ENCODE measurements at regions not wholly inside any gene's neighbourhood (a gene's known extent, or its start where the extent isn't known, plus 50 kb on each side); places are given as distances from the start of the nearest gene placed in this dataset.

- TF ChIP-seq SP1 (IDR thresholded peaks at IDR 0.05): no peak
- TF ChIP-seq FOXA1 (IDR thresholded peaks at IDR 0.05): no peak
- TF ChIP-seq TARDBP (IDR thresholded peaks at IDR 0.05): no peak
- no peak for TF ChIP-seq SUZ12 (IDR thresholded peaks at IDR 0.05)
- TF ChIP-seq FOXK2 (IDR thresholded peaks at IDR 0.05): no peak
- TF ChIP-seq LEF1 (IDR thresholded peaks at IDR 0.05; ENCODE audit: borderline replicate concordance): no peak
- no peak for TF ChIP-seq HDGF (IDR thresholded peaks at IDR 0.05; ENCODE audit: borderline replicate concordance)
- TF ChIP-seq, protein P1, sequence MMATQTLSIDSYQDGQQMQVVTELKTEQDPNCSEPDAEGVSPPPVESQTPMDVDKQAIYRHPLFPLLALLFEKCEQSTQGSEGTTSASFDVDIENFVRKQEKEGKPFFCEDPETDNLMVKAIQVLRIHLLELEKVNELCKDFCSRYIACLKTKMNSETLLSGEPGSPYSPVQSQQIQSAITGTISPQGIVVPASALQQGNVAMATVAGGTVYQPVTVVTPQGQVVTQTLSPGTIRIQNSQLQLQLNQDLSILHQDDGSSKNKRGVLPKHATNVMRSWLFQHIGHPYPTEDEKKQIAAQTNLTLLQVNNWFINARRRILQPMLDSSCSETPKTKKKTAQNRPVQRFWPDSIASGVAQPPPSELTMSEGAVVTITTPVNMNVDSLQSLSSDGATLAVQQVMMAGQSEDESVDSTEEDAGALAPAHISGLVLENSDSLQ (IDR thresholded peaks at IDR 0.05): no peak
- TF ChIP-seq FOXM1 (IDR thresholded peaks at IDR 0.05; ENCODE audit: borderline replicate concordance): no peak
- no peak for TF ChIP-seq ZNF384 (IDR thresholded peaks at IDR 0.05)
- TF ChIP-seq ARNT (IDR thresholded peaks at IDR 0.05): no peak
Measured at GRCh38 chr4:138297743-138298405, 55.7 kb upstream of the SLC7A11 start.

Measured in HEK293T (cell line).